GM12891 (cell line): ENCODE measurements at regions not wholly inside any gene's neighbourhood (a gene's known extent, or its start where the extent isn't known, plus 50 kb on each side); places are given as distances from the start of the nearest gene placed in this dataset.

ENCODE experiments used
- POLR2A ChIP-seq: IDR thresholded peaks from 2 replicates; pipeline ENCODE4 v1.6.1; 2011; ENCODE audit warnings: low read depth, low read length, control low read depth
- POLR2AphosphoS5 ChIP-seq: IDR thresholded peaks from 2 replicates; pipeline ENCODE4 v1.6.1; 2011; ENCODE audit warnings: low read depth, low read length, control low read depth

GRCh38 chr9:129497813-129498450 is 123.0 kb downstream of the C9orf50 start:
- TF ChIP-seq POLR2A (no peak), POLR2AphosphoS5 (no peak)
